ENCODE measurements at regions not wholly inside any gene's neighbourhood (a gene's known extent, or its start where the extent isn't known, plus 50 kb on each side); places are given as distances from the start of the nearest gene placed in this dataset.

GRCh38 chr17:77366206-77366557, 225.4 kb downstream of the SEC14L1 start:
- TF ChIP-seq, protein P1, sequence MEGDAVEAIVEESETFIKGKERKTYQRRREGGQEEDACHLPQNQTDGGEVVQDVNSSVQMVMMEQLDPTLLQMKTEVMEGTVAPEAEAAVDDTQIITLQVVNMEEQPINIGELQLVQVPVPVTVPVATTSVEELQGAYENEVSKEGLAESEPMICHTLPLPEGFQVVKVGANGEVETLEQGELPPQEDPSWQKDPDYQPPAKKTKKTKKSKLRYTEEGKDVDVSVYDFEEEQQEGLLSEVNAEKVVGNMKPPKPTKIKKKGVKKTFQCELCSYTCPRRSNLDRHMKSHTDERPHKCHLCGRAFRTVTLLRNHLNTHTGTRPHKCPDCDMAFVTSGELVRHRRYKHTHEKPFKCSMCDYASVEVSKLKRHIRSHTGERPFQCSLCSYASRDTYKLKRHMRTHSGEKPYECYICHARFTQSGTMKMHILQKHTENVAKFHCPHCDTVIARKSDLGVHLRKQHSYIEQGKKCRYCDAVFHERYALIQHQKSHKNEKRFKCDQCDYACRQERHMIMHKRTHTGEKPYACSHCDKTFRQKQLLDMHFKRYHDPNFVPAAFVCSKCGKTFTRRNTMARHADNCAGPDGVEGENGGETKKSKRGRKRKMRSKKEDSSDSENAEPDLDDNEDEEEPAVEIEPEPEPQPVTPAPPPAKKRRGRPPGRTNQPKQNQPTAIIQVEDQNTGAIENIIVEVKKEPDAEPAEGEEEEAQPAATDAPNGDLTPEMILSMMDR (IDR thresholded peaks at IDR 0.05) = no peak
- TF ChIP-seq ZFX (IDR thresholded peaks at IDR 0.05; ENCODE audit: borderline replicate concordance) = no peak

Data from 22Rv1 (cell line).